GM12873 (cell line): ENCODE measurements at regions not wholly inside any gene's neighbourhood (a gene's known extent, or its start where the extent isn't known, plus 50 kb on each side); places are given as distances from the start of the nearest gene placed in this dataset.

Experiments used
- TF ChIP-seq, protein P1 (sequence below): IDR thresholded peaks from 2 replicates; pipeline ENCODE4 v1.5.1; 2012; ENCODE audit warnings: low read depth, mild to moderate bottlenecking, moderate library complexity, low read length, control low read depth; ENCODE audit not compliant: insufficient read depth; ENCODE audit errors: missing control alignments

DNA sequence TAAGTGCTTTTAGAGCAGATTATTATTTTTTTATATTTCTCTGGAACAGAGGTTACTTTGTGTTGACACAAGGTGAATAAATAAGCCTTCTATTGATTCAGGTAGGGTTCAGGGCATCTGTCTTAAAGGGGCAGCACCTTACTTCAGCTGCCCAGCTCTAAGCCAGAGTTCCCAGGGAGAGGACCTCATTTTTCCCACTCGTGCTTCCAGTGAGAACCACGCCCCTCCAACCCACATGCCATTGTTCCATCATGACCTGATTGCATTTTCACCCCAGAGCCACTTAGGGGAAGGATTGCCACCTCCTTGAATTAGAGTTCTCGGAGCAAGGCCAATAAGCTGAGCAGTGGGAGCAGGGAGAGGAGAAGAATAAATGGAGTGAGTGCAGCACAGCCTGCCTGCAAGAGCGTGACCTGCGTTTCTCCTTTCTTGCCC lies 104.3 kb upstream of the FRY start:
- TF ChIP-seq, protein P1, sequence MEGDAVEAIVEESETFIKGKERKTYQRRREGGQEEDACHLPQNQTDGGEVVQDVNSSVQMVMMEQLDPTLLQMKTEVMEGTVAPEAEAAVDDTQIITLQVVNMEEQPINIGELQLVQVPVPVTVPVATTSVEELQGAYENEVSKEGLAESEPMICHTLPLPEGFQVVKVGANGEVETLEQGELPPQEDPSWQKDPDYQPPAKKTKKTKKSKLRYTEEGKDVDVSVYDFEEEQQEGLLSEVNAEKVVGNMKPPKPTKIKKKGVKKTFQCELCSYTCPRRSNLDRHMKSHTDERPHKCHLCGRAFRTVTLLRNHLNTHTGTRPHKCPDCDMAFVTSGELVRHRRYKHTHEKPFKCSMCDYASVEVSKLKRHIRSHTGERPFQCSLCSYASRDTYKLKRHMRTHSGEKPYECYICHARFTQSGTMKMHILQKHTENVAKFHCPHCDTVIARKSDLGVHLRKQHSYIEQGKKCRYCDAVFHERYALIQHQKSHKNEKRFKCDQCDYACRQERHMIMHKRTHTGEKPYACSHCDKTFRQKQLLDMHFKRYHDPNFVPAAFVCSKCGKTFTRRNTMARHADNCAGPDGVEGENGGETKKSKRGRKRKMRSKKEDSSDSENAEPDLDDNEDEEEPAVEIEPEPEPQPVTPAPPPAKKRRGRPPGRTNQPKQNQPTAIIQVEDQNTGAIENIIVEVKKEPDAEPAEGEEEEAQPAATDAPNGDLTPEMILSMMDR: no peak

DNA sequence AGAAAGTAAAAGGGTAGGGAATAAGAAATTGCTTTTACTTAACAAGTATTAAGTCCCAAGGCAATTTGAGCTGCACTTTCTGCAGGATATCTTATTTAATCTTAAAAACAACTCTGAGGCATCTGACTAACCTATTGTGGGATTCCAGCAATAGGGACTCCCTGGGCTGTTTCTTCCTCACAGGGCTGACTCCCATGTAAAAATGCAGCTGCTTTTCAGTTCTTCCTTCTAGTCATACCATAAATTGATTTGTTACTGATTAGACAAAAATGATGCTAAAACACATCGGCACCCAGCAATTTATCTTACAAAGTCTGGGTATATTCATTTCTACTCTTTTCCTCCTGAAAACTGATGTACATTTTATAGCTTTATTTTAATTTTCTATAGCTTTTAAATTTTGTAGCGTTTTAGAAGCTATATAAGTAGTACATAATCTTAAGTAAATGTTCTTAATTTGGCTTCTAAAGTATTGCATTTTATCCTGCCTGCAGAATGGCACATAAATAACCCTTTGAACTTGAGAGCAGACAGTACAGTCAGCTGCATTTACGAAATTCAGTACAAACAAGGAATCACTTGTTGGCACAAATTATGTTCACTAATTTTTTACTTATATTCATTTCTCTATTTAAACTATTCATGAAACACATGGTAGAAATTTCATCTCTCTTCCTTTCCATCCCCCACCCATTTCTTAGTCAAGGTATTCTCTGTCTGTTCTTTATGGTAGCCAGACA lies 102.4 kb upstream of the FRY start:
- TF ChIP-seq, protein P1: no peak

DNA sequence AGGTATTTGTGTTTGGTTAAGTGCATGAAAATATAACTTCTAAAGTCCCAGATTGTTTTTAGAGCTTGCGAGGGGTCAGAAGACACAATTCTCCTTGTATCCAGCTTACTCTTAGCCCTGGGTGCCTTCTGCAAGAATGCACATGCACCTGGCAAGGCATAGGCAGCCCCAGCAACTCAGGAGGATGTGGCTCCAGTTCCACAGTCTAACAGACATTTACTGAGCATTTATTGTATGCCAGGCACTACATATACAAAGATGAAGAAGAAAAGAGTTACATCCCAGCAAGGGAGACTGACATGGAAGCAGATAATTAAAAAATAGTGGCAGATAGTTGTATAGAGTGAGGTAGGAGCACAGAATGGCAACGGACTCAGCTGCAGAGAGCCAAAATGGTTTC lies 101.1 kb upstream of the FRY start:
- TF ChIP-seq, protein P1: no peak

DNA sequence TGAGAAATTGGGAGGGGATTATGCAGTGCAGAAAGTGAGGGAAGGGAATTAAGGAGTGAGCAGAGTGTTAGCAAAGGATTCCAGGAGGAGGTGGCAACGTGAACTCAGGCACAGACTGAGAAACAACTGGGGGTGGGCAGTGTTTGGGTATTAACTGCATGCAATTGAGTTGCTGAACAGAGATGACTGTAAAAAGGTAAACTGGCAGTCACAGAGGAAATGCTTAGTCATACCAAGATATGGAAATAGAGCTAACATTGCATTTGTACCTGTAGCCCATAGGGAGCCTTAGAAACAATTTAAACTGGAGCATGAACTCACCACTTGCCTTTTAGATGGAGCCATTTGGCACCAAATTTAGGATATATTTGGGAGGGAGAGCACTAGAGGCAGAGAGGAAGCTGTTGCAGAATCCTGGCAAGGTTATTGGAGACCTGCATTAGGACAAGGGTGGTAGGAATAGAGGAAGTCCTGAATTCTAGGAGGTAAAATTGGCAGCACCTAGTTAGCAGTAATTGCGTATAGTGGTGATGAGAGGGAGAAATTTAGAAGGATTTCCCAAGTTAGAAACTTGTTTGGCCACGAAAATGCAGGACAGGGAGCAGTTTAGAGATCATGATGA lies 100.6 kb upstream of the FRY start:
- TF ChIP-seq, protein P1: no peak

DNA sequence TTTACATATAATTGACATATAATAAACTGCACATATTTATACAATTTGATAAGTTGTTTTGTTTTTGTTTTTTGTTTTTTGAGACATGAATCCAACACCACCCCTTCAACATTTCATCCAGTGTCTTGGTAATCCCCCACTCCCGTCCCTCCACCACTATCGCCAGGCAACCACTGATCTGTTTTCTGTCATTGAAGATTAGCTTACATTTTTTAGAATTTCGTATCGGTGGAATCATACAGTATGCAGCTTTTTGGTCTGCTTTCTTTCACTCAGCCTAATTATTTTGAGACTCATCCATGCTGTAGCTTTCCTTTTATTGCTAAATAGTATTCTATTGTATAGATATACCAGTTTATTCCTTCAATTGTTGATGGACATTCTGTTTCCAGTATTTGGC lies 94.1 kb upstream of the FRY start:
- TF ChIP-seq, protein P1: no peak

DNA sequence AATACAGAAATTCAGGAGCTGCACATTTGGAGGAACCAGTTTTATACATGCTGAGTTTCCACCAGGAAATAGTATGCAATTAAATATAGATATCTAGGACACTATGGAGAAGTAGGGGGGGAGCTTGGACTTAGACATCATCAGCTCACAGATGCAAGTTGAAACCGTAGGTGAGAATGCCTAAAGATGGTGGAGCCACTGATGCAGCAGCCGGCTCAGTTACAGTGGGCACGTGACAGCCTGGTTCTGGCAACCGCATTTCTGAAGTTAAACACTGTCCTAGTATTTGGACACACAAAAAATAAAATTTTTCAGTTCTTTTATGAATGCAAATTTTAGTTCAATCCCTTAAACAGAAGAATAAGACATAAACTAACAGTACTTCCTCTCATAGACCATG lies 91.5 kb upstream of the FRY start:
- TF ChIP-seq, protein P1: no peak

DNA sequence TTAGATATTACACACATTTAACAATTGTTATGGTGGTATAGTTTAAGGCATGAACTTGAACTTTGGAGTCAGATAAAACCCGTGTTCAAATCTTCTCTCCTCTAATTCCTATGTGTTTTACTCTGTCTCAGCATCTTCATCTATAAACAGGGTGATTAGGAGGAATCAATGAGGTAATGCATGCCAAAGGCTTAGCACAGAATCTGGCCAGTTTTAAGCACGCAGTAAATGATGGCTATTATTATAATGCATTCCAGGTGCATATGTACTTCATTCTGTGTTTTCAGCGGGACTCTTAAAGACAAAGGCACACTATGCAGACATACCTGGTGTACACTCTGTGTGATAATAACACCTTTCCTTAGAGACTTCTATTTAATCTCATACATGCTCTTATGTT lies 88.0 kb upstream of the FRY start:
- TF ChIP-seq, protein P1: no peak
